ENCODE measurements at regions not wholly inside any gene's neighbourhood (a gene's known extent, or its start where the extent isn't known, plus 50 kb on each side); places are given as distances from the start of the nearest gene placed in this dataset.

GRCh38 chr2:109683452-109683851, 69.3 kb downstream of the SOWAHC start:
- no peak for TF ChIP-seq EZH2 (IDR thresholded peaks at IDR 0.05)
- no peak for TF ChIP-seq YY1 (IDR thresholded peaks at IDR 0.05; ENCODE audit: extremely low read depth, insufficient replicate concordance, low read depth, low read length)
- no peak for TF ChIP-seq CTCF (IDR thresholded peaks at IDR 0.05 in 2 of 3, conservative IDR thresholded peaks at IDR 0.05 in 1 of 3; ENCODE audit: borderline replicate concordance in 1 of 3, insufficient read depth in 1 of 3, low read depth in 2 of 3, low read length in 2 of 3)
- no peak for TF ChIP-seq ZFX (IDR thresholded peaks at IDR 0.05)
- TF ChIP-seq JUND (IDR thresholded peaks at IDR 0.05): no peak
- TF ChIP-seq POLR2A (IDR thresholded peaks at IDR 0.05; ENCODE audit: borderline replicate concordance, extremely low read depth, insufficient read depth, insufficient read length): no peak
- TF ChIP-seq POLR2AphosphoS5 (IDR thresholded peaks at IDR 0.05; ENCODE audit: low read depth, low read length): no peak
- TF ChIP-seq SP1 (IDR thresholded peaks at IDR 0.05; ENCODE audit: low read depth): no peak
- no peak for TF ChIP-seq REST (IDR thresholded peaks at IDR 0.05; ENCODE audit: low read depth)
- TF ChIP-seq ATF3 (IDR thresholded peaks at IDR 0.05): no peak
